Cardiac fibroblast (primary cell): ENCODE measurements at regions not wholly inside any gene's neighbourhood (a gene's known extent, or its start where the extent isn't known, plus 50 kb on each side); places are given as distances from the start of the nearest gene placed in this dataset.
"Not testable (repeated sequence)": the region's sequence is repeated elsewhere in the genome, so short reads cannot be mapped to it uniquely, and the experiment has no call there.

ENCODE experiments used
- DNase-seq, 2 donors: peaks; one replicate each; pipeline versions ENCODE4 v3.0.0 to v3.0.0-alpha.2; 2010; ENCODE audit warnings: low read depth in 2 of 2
- H3K4me3 ChIP-seq, 2 donors: replicated peaks in 1 of 2; 1 replicate in 1 of 2; 2 replicates in 1 of 2; pipeline ENCODE4 v1.5.1; 2011; ENCODE audit warnings: low read depth in 2 of 2, low read length in 2 of 2, mild to moderate bottlenecking in 2 of 2, moderate library complexity in 1 of 2
- TF ChIP-seq, protein P1 (sequence below): IDR thresholded peaks from one replicate; pipeline ENCODE4 v1.5.1; 2011; ENCODE audit warnings: low read depth, mild to moderate bottlenecking, low read length, inconsistent platforms

- DNase-seq, H3K4me3 ChIP-seq: not testable (repeated sequence)
These were observed 51.9 kb downstream of the DIPK2A start for GRCh38 chr3:144023543-144023942.

GRCh38 chr3:144028798-144029411 is 57.3 kb downstream of the DIPK2A start:
- DNase-seq: no peak
- no peak overlapping the region for H3K4me3 ChIP-seq
- TF ChIP-seq, protein P1, sequence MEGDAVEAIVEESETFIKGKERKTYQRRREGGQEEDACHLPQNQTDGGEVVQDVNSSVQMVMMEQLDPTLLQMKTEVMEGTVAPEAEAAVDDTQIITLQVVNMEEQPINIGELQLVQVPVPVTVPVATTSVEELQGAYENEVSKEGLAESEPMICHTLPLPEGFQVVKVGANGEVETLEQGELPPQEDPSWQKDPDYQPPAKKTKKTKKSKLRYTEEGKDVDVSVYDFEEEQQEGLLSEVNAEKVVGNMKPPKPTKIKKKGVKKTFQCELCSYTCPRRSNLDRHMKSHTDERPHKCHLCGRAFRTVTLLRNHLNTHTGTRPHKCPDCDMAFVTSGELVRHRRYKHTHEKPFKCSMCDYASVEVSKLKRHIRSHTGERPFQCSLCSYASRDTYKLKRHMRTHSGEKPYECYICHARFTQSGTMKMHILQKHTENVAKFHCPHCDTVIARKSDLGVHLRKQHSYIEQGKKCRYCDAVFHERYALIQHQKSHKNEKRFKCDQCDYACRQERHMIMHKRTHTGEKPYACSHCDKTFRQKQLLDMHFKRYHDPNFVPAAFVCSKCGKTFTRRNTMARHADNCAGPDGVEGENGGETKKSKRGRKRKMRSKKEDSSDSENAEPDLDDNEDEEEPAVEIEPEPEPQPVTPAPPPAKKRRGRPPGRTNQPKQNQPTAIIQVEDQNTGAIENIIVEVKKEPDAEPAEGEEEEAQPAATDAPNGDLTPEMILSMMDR: no peak

- DNase-seq: no peak
- TF ChIP-seq, protein P1: no peak
- no peak overlapping the region for H3K4me3 ChIP-seq
These were observed 58.1 kb downstream of the DIPK2A start for GRCh38 chr3:144029769-144030168.

- TF ChIP-seq, protein P1: no peak
- peak; percentile 5 to 59 for DNase-seq
These were observed 60.3 kb downstream of the DIPK2A start for GRCh38 chr3:144031938-144032337.

GRCh38 chr3:144032531-144033239 is 61.1 kb downstream of the DIPK2A start:
- no peak for DNase-seq
- no peak overlapping the region for H3K4me3 ChIP-seq
- TF ChIP-seq, protein P1: no peak

More at GRCh38 chr3:144031938-144032337, 60.3 kb downstream of the DIPK2A start:
- no peak overlapping the region for H3K4me3 ChIP-seq

DNA sequence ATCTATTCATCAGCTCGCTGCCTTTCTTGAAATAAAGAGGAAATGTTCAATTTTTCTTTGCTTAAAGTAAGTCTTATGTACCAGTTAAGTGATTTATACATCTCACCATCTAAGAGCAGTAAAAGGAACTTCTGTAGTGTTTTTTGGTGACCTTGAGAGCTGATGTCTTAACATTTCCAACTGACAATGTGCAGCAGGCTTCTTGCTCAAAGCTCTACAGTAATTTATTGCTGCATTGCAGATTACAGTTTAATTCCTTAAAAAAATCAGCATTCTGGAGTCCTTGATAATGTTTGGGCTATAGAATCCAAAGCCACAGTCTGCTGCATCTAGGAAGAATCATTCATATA is 61.6 kb downstream of the DIPK2A start:
- H3K4me3 ChIP-seq: no peak overlapping the region
- no peak for DNase-seq
- TF ChIP-seq, protein P1: no peak

- no peak for DNase-seq
- no peak overlapping the region for H3K4me3 ChIP-seq
- TF ChIP-seq, protein P1: no peak
These were observed 62.2 kb downstream of the DIPK2A start for GRCh38 chr3:144033863-144034262.
